Globus pallidus (tissue), 1 donor: ENCODE measurements at regions not wholly inside any gene's neighbourhood (a gene's known extent, or its start where the extent isn't known, plus 50 kb on each side); places are given as distances from the start of the nearest gene placed in this dataset.

ENCODE experiments used
- DNase-seq: peaks from one replicate; pipeline ENCODE4 v3.0.0-alpha.2; 2015; ENCODE audit warnings: low spot score

DNA sequence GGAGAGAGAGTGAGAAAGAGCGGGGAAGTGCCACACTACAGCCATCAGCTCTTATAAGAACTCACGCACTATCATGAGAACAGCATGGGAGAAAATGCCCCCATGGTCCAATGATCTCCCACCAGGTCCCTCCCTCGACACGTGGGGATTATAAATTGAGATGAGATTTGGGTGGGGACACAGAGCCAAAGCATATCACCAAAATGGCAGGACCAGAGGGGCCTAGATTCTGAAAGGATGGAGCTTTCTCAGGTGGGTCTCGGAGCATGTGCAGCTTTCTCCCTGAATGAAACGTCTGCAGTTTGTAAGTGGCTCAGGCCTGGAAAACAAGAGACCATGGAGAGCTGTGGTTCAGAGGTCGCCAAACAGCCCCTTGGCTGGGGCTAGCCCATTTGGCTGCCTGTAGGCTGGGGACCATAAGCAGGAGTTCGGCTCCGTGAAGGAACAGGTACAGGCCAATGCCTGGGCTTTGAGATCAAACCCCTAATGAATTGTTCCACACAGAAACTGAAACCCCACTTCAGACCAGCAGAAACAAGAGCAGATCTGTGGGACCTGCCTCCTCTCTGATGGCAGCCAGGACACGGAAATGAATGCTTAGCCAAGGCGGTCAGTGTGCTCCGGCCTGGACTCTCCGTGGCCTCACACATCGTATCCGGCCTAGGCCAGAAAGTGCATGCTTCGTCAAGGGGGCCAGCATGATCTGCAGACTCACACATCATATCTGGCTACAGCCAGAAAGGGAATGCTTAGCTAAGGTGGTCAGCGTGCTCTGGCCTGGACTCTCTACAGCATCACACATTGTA is 111.2 kb upstream of the TMEM18 start:
- no peak for DNase-seq

DNA sequence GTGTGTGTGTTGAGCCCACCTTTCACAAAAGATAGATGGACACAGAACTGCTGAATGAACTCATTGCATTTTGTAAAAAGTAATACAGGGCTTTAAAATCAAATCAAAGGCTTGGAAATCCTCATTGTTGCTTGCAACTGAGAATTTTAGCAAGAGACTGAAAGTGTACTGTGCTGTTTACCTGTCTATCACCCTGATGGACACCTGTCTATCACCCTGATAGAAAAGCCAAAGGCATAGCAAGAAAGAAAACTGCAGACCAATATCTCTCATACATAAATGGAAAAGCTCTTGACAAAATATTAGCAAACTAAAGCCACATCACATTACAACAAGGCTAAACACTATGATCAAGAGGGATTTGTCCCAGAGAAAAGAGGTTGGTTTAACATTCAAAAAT is 107.5 kb upstream of the TMEM18 start:
- DNase-seq, result no peak

DNA sequence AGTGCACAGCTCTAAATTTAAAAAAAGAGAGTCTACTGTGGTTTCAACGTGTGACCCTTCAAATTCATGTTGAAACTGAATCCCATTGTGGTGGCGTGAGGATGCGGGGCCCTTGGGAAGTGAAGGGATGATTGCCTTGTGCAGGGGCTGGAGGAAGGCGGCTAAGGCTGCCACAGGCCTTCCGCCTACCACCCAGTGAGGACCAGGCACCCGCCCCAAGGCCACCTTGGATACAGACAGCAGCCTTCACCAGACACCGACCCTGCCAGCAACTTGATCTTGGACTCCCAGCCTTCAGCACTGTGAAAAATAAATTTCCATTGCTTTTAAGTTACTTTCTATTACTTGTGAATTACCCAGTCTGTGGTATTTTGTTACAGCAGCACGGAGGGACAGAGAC is 103.4 kb upstream of the TMEM18 start:
- DNase-seq, result no peak

DNA sequence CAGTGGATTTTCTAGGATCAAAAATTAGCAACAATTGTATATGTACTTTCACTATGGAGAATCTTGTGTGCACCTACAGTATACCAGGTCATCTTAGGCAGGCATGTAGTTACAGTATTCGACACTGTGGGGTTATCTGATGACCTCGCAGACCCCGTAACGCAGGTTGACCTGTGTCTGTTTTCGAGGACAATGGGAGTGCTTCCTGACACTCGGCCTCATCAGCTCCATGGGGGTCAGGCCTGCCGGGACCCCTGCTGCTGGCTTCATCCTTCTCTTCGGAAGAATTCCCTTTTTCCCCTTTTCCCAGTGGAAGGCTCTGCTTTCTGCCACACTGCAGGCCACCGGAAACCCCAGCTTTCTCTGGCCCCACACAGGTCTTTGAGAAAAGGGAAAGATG is 102.8 kb upstream of the TMEM18 start:
- DNase-seq, result no peak

DNA sequence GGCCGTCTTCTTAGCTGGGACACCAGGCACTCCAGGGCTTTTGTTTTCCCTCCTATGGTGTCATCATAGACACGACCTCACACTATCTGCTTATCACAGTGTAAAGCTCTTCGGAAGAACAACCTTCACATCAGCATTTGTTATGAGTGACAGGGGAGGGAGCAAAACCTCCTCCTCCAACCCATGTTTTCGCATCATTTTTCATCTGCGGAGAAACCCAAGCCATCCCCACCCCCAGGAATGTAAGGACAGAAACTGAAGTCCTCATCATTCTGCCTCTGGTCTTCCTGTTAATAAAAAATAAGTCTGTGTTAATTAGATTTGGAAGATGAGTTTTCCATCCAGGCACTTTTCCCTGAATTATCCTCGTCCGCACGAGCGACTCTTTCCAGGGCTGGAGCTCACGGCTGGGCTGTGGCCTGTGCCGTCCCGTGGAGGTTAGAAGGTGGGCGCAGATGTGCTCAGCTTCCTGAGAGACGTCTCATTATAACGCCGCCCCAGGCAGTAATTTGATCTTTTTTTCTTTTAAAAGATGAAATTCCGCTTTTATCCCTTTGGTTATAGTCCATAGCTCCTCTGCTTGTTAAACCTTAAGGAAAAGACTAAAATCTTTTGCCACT is 101.6 kb upstream of the TMEM18 start:
- no peak for DNase-seq

DNA sequence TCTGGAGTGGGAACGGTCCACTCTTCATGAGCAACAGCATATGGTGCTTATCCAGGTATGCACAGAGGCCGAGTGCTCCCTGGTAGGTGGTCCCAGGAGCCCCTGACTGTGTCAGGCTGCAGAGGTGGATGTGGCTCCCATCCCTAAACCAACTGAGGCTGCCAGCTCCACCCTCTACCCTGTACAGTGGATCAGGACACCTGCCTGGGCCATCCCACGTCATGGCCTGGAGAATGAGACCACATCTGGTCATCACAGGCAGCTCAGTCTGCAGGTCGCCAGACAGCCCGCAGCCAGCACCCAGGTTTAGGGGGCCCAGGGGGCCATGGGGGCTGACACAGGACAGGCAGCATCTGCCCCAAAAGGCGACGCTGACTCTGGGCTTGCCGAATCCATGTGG is 100.3 kb upstream of the TMEM18 start:
- no peak for DNase-seq

DNA sequence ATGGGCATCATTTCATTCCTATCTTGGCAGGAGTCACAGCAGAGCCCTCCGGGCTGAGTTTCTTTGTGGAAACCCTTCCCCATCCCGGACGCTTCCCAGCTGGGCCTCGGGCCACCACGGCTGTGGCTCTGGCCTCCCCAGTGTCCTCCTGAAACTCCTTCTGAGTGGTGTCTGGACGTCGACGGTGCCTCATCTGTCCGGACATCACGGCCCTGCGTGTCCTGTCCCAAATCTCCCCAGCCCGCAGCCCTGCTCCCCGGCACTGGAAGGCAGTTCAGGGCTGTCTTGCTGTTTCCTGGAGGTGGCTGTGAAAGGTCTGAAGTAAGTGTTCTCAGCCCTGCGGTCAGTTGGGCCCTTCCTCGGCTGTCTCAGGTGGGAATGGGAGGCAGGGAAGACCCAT is 99.8 kb upstream of the TMEM18 start:
- DNase-seq, result no peak

DNA sequence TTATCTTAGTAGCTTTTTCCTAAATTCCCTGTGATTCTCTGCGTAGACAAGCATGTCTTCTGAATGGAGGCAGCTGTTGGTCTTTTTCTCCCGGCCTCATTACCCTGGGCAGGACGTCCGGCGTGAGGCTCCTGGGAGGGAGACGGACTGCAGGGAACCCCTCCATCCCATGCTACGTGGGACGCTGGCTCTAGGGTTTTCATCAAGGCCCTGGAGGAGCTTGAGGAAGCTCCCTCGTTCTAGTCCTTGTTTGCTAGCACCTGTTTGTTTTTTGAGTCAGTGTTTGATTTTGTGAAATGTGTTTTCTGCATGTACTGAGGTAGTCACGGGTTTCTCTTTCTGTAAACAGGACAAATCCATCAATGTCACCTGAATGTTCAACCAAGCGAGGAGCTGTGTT is 99.3 kb upstream of the TMEM18 start:
- DNase-seq, result no peak

DNA sequence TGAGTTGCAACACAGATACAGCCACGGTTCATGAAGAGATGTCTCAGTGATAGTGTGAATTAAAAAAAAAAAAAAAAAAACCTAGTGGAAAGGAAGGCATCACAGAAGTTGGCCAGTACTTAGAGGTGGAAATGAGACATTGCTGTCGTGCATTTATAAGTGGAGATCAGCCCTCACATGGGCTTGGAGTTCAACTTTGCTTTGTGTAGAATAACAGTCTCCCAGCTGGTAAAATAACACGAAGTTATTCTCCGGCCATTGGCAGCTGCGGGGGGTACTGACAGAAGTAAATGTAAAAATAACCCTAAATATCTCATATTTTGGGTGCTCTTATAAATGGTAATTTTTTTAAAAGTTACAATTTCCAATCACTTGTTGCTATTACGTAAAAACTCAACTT is 98.8 kb upstream of the TMEM18 start:
- DNase-seq, result no peak

DNA sequence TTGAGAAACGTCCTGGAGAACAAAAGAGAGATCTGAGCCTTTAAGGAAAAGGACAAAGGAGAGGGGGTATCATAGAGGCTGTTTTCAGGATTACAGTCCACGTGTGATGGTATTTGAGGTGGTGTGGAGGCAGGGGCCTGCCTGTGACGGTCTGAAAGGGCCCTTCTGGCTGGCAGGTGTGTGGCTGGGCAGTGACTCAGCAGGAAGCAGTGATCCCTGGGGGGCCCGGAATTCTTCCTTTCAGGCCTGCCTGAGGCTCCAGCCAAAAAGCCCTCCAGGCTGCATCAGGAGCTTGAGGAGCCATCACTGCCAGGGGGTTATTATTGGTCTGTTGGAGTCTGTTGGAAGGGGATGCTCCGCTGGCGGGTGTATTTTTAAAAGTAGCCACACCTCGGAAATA is 97.2 kb upstream of the TMEM18 start:
- no peak for DNase-seq

DNA sequence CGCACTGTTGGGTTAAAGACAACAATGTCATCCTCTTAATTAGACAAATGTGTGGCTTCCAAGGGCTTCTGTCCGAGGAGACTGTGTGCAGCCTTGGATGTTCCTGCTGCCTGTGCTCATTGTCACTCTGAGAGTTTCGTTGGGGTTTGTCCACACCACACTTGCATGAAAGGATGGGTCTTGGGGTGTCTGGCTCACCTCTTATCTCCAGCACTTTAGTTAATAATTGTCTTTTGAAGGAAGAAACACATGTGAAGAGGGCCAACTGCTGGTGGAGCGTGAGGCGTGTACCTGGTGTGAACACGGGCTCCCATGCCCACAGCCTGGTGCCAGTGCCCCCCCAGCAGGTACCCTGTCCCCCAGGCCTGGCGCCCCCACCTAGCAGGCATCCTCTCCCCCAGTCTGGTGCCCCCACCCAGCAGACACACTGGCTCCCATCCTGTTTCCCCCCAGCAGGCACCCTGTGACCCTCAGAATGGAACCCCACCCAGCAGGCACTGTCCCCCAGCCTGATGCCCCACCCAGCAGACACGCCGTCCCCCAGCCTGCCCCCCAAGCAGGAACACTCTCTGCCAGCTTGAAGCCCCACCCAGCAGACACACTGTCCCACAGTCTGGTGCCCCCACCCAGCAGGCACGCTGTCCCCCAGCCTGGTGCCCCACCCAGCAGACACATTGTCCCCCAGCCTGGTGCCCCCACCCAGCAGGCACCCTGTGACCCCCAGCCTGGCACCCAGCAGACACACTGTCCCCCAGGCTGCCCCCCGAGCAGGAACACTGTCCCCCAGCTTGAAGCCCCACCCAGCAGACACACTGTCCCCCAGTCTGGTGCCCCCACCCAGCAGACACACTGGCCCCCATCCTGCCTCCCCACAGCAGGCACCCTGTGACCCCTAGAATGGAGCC is 96.3 kb upstream of the TMEM18 start:
- DNase-seq, result no peak

DNA sequence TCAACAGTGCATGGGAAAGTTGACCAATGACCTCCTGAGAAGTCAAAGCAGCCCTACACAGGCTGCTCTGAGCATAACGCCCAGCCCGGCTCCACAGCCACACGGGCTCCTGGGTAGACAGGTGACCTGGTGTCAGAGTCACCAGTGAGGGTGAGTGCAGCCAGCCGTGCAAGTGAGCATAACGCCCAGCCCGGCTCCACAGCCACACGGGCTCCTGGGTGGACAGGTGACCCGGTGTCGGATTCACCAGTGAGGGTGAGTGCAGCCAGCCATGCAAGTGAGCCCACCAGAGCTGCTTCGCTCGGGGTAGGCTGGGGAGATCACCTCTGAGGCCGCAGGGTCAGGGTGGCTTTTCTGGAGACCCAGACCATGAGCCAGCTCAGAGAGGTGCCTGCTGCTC is 94.3 kb upstream of the TMEM18 start:
- DNase-seq, result no peak

DNA sequence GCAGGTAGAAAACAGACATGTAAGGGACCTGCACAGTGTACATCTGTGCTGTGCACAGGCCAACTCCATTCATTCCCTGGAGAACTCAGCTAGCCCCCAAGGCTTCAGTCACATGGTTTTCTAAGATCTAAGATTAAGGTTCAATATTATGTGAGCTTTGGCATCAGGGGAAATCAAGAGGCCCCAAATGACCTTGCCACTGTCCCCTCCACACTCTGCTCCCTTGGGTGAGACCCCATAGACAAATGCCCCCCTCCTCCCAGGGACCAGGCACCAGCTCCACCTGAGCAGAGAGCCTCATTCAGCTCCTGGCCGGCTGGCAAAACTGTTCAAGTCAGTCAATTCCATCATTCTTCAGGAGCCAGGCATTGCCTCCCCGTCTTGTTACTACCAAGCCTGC is 93.6 kb upstream of the TMEM18 start:
- no peak for DNase-seq

DNA sequence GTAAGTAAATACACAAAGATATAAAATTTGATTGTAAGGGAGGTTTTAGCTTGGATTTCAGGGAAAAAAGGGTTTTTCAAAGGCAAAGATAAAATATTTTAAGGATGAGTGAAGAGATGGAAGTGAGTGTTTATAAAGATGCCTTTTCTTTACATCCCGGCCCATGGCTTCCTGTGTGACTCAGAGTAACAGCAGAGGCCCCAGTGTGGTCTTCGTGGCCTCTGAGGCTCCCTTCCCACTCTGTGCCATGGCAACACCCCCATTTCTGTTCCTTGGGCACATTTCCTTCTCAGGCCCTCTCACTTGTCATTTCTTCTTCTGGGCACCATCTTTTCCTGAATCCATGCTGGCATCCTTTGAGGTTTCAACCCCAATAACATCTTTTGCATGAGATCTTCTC is 92.6 kb upstream of the TMEM18 start:
- no peak for DNase-seq

DNA sequence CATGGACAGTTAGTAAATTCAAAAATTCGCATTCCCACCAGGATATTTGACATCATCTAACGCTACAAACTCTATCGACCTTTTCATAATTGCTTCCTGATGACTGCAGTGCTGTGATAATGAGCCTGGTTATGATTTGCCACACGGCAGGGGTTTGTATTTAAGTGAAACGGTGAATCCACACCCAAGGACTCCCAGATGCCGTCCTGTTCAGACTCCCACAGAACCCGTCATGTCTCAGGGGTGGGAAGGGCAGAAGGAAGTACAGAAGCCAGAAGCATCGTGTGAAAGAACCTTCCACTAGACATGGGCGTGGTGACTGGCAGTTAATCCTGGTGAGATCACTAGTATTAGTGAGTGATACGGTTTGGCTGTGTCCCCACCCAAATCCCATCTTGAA is 91.2 kb upstream of the TMEM18 start:
- DNase-seq, result no peak

DNA sequence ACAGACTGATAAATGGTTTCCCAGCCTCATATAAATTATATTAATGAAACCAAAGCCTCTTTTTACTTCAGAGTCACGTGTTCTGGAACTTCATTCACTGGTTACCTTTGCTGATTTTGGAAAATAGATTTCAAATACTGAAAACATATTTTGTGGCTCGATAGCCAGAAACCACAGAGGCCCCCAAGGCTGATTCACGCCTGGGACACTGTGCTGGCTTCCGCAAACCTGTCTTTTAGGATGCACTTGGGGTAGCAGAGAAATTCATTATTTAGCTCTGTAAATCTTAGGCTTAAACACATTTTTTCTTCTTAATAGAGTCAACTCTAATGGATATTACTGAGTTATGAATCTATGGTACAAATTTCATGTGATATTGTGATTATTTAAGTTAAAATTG is 90.7 kb upstream of the TMEM18 start:
- DNase-seq, result no peak

DNA sequence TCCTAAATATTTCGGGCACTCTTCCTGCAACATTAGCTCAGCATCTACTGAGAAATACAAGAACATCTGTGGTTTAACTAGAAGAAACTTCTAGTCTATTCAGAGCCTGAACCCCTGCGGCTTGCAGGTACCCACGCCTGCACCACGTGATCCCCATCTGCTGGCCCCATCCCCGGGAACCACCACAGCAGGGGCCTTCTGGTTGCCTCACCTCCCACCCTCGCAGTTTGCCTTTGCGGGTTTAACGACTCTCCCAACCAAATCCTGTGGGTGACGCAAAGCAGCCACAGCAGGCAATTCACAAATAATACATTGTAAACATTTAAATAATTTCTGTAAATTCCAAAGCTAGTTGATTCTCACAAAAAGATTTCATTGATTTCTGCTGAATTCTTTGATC is 90.2 kb upstream of the TMEM18 start:
- DNase-seq, result no peak

DNA sequence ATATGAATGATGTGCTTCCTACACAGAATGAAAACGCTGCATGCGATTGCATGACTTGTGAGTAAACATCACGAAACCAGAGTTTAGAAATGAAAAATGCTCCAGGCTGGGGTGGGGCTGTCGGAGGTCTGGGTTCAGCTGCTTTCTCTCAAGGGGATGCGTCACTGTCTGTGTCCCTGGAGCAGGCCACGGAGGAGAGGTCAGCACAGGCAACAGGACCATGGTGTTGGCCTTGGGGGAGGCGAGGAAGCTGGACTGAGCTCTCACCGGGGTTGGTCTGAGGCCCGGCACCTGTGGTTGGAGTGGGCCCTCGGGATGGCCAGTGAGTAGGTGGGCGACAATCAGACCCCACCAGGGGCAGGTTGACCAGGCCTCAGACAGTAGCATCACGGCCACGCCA is 89.0 kb upstream of the TMEM18 start:
- DNase-seq, result no peak

DNA sequence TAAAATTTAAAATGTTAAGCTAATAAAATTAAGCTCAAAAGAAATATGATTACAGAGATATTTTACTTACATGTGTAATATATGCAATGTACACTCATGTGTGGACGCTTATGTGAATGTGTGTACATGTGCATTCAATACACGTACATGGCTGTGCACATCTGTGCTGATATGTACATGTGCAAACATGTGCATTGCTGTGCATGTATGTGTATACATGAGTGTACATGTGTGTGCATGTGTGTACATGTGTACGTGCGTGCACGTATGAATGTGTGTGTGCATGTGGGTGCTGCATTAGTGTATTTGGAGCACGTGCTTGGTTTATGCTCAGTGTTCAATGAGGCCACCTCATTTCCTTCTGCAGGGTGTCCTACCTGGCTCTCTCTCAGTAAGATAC is 88.2 kb upstream of the TMEM18 start:
- DNase-seq, result no peak

DNA sequence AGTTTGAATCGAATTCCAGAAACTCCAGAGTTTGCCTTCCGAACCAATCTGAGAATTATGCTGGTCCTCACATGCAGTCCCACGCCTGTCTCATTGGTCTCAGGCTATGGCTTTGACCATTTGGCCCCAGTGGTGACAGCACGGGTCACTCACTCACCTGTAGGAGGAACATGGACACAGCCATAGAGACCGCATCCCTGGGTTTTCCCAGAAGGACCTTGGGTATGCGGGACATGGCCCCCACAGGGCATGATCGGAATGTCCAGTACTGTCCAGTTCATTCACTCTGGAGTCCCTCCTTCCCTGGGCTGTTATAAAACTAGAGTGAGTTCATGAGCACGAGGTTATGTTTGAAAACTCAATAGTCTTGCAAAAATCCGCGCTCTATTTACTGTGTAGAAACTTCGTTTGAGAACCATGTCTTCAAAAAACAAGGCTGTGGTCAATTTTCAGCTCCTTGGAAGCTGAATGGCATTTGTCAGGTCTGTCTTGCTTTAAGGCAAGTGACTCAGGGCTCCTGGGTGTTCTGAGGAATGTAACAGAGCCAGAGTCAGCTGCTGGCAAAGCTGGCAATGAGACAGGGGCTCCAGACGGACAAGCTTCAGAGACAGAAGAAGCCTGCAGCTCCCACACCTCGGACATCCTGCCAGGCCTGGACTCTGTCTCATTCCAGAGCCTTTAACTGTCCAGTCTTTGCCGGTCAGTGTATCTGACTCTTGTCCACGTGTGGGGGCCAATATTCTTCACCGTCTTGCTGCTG is 86.7 kb upstream of the TMEM18 start:
- DNase-seq, result no peak

DNA sequence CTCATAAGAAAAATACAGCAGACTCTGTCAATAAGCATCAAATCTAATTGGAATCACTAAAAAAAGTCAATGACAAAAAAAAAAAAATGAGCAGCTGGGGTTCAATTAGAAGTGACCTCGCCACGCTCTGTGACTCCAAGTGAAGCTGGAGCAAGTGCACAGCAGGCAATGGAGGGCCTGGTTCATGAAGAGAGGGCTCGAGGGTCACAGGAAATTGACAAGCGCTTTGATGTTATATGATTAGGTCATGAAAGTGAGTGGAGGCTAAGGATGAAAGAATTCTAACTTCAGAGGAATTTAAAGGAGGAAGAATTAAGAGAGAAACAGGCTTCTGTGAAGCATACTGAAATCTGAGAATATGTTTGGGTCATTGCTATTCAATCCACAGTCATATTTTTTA is 85.4 kb upstream of the TMEM18 start:
- no peak for DNase-seq

DNA sequence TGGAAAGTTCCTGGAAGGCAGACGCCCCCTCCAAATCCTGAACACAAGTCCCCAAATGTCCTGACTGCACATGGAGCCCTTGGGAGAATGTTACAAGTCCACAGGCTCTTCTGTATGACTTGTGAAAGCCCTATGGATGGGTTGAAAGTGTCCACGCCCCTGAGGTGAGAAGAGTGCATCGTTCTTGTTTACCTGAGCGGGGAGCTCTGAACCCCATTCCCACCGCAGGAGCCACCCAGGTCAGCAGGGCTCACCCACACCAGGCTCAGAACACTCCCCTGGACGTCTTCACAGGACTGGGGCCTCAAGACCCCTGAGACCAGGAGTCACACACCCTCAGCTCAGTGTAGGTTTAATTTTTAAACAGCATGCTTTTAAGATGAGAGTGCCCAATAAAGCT is 84.2 kb upstream of the TMEM18 start:
- no peak for DNase-seq
